ENCODE measurements at regions not wholly inside any gene's neighbourhood (a gene's known extent, or its start where the extent isn't known, plus 50 kb on each side); places are given as distances from the start of the nearest gene placed in this dataset.

DNA sequence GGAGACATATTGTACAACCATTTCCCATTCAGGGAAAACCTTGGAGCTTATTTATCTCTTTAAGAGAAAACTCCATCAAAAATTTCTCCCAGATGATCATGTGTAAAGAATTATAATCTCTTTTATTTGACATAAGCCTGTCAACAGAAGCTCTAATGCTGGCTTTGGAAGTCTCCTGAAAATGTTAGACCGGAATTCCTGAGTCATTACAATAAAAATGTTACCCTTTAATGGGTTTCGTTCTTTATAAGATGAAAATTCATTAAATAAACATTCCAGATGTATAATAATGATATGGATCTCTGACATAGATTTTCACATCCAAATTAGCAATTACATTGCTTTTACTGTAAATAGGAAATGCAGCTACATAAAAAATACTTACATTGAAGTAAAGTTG, 1036.4 kb downstream of the EFNA5 start:
- no peak overlapping the region for H2BK15ac ChIP-seq (ENCODE audit: low read depth, low read length)
- H3K79me1 ChIP-seq (ENCODE audit: insufficient read depth, low read depth, low read length, poor library complexity, severe bottlenecking): no peaks in the 10 kb centered on the region
- no CpG with 5 or more reads among the region's 2 CpGs for WGBS (ENCODE audit: extremely low coverage, insufficient read length, low lambda C conversion rate)
- no peak for DNase-seq
- no peaks in the 10 kb centered on the region for H3K27me3 Mint-ChIP-seq (ENCODE audit: low read depth)
- H3K9me3 Mint-ChIP-seq: peaks cover 2 to 3% of the 10 kb centered on the region in 2 experiments; a peak in 3 of 5 replicates
- no peaks in the 10 kb centered on the region for H3K36me3 Mint-ChIP-seq (ENCODE audit: insufficient read depth in 1 of 3, low read depth in 3 of 3)
- no peak overlapping the region for H2BK5ac ChIP-seq (ENCODE audit: insufficient read length, low read length)
- H4K8ac ChIP-seq (replicated peaks; ENCODE audit: insufficient read length, low read depth, low read length): no peak overlapping the region
- no peak overlapping the region for H3K27ac ChIP-seq (ENCODE audit: insufficient read length, low read depth, low read length)
- H2BK20ac ChIP-seq (ENCODE audit: low read depth, low read length, poor library complexity, severe bottlenecking): no peak overlapping the region
- H3K14ac ChIP-seq (ENCODE audit: insufficient read depth, low read length): no peak overlapping the region
- no peak overlapping the region for H3K18ac ChIP-seq (ENCODE audit: insufficient read length, low read depth, low read length)
- H3K4ac ChIP-seq (ENCODE audit: low read depth, low read length): no peak overlapping the region
- no peaks in the 10 kb centered on the region for H3K4me1 ChIP-seq (ENCODE audit: insufficient read depth, low read length)
- H3K4me3 Mint-ChIP-seq: no peak overlapping the region
- no peaks in the 10 kb centered on the region for H4K20me1 ChIP-seq (ENCODE audit: control insufficient read depth, insufficient read depth, insufficient read length)
- no peaks in the 10 kb centered on the region for H3K9me3 ChIP-seq (ENCODE audit: control insufficient read depth, low read depth, low read length)
- H4K91ac ChIP-seq (ENCODE audit: insufficient read length, low read depth, low read length): no peak overlapping the region
- H3K9ac ChIP-seq (ENCODE audit: extremely low read depth, insufficient read length, low read length): no peak overlapping the region
- H3K56ac ChIP-seq (ENCODE audit: insufficient read length, low read depth, low read length): no peak overlapping the region
- H3K27me3 ChIP-seq (ENCODE audit: insufficient read depth, low read length): no peaks in the 10 kb centered on the region
- H3K27ac Mint-ChIP-seq: no peak overlapping the region; a peak in 1 of 7 replicates
- H3K4me1 Mint-ChIP-seq: no peaks in the 10 kb centered on the region
- H3K4me2 ChIP-seq (ENCODE audit: insufficient read depth, insufficient read length, low read length): no peak overlapping the region
- H3K79me2 ChIP-seq (ENCODE audit: insufficient read depth, low read length): no peaks in the 10 kb centered on the region
- no peak overlapping the region for H4K5ac ChIP-seq (ENCODE audit: insufficient read length, low read depth, low read length)
- no peak overlapping the region for H2BK12ac ChIP-seq (ENCODE audit: insufficient read length, low read depth, low read length)
- TF ChIP-seq, protein P1, sequence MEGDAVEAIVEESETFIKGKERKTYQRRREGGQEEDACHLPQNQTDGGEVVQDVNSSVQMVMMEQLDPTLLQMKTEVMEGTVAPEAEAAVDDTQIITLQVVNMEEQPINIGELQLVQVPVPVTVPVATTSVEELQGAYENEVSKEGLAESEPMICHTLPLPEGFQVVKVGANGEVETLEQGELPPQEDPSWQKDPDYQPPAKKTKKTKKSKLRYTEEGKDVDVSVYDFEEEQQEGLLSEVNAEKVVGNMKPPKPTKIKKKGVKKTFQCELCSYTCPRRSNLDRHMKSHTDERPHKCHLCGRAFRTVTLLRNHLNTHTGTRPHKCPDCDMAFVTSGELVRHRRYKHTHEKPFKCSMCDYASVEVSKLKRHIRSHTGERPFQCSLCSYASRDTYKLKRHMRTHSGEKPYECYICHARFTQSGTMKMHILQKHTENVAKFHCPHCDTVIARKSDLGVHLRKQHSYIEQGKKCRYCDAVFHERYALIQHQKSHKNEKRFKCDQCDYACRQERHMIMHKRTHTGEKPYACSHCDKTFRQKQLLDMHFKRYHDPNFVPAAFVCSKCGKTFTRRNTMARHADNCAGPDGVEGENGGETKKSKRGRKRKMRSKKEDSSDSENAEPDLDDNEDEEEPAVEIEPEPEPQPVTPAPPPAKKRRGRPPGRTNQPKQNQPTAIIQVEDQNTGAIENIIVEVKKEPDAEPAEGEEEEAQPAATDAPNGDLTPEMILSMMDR (conservative IDR thresholded peaks at IDR 0.05): no peak
- H3K23ac ChIP-seq (ENCODE audit: insufficient read length, low read depth, low read length): no peak overlapping the region
- H3T11ph ChIP-seq (ENCODE audit: low read length): no peak overlapping the region
- H2AK5ac ChIP-seq (ENCODE audit: insufficient read length, low read length): no peak overlapping the region
- no peaks in the 10 kb centered on the region for H3K23me2 ChIP-seq (ENCODE audit: insufficient read length, low read depth, low read length, poor library complexity, severe bottlenecking)
- H2BK120ac ChIP-seq (ENCODE audit: low read depth, low read length, poor library complexity, severe bottlenecking): no peak overlapping the region
- H2AFZ ChIP-seq (ENCODE audit: low read length): no peak overlapping the region
